GM18517 (cell line): ENCODE measurements at regions not wholly inside any gene's neighbourhood (a gene's known extent, or its start where the extent isn't known, plus 50 kb on each side); places are given as distances from the start of the nearest gene placed in this dataset.

Source experiments
- ATAC-seq: cut with Tn5 transposase; IDR thresholded peaks from one replicate; pipeline ENCODE4 v1.9.1; 2021; ENCODE audit warnings: mild to moderate bottlenecking, moderate library complexity; ENCODE audit not compliant: unreplicated experiment

DNA sequence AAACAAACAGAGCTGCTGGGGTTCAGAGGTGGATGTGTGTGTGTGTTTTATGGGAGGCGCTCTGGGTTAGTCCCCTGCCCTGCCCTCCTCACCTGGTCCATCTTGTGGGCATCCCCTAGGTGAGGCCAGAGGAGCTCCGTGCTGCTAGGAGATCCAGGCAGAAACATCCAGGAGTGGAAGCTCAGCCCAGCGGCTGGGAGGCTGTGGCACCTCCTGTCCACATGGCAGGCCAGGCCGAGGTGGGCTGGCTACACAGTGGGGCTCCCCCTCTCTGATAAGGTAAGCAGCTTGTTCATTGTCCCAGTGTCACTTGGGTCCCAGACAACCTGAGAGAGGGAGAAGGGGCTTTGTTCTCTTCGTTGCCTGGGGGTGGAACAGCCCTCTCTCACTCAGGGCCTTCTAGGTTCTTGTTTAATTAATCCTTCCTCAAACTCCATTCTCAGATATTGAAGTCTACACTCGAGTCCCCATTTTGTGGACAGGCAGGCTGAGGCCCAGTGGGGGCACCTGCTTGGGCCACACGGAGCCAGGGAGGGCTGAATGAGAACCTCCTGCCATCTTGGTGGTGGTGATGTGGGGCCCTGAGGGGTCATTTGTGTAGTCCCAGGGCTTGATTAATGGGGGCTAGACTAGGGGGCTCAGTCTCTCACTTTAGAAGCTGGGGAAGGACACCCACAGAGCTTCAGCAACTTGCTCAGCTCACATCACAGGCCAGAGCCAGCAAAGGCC lies 216.8 kb upstream of the GPR26 start:
- ATAC-seq, result no peak

DNA sequence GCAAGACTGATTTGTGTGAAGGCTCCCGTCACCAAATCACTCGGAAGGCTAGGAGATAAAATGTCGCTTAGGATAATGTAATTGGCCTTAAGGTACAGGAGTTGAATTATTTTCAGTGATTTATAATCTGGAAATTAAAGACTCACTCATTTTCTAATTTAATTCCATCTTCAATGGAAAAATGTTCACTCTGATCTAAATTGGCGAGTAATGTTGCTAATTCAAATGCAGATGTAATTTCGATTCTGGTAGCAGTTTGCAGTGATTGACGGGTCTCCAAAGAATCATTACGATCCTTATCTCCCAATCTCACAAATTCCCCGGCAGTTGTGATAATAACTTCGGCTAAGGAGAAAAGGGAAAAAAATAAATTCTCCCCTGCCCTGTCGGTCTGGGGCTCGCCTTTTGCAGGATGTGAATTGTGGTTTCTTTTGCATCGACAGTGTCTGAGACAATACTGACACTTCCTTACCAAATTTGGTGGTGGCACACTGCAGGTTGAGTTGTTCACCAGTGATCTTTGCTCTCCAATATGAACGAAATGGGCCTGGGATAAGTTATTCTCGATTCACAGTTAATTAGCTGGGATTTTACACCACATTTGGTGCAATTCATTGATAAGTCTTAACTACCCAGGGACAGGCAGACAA lies 215.1 kb upstream of the GPR26 start:
- no peak for ATAC-seq

- ATAC-seq, result no peak
Measured at GRCh38 chr10:123451618-123452245, 214.4 kb upstream of the GPR26 start.

DNA sequence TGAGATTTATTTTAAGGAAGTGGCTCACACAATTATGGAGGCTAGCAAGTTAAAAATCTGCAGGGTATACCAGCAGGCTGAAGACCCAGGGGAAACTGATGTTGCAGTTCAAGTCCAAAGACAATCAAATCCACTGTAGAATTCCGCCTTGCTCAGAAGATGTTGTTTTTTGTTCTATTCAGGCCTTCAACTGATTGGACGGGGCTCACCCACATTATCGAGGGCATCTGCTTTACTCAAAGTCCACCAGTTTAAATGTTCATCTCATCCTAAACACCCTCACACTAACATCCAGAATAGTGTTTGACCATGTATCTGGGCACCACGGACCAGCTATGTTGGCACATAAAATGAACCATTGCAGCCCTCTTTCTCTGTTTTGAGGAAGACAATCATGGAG lies 211.2 kb upstream of the GPR26 start:
- ATAC-seq, result no peak

- ATAC-seq, result no peak
Measured at GRCh38 chr10:123455861-123456260, 210.3 kb upstream of the GPR26 start.

- ATAC-seq, result no peak
Measured at GRCh38 chr10:123458933-123459332, 207.2 kb upstream of the GPR26 start.

GRCh38 chr10:123459371-123460091 lies 206.6 kb upstream of the GPR26 start:
- no peak for ATAC-seq

DNA sequence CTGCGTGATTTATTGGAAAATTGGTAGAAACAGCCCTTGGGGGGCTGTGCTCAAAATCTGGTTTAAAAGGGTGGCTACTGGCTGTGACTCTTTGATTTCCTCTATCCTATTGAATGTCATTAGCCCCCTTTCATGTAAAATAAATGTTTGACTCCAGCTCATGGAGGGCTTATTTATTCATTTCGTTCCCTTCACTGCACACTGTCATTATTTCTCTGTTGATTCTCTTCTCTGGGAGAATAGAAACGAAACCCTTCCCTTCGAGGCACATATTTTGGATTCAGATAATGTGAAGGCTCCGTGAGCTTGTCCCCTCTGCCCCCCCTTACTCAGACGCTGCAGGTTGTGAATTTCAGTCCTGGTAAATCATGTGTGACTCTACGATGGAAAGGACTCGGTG lies 203.9 kb upstream of the GPR26 start:
- no peak for ATAC-seq

GRCh38 chr10:123462756-123463155 lies 203.4 kb upstream of the GPR26 start:
- ATAC-seq, result no peak

GRCh38 chr10:123463181-123463580 lies 203.0 kb upstream of the GPR26 start:
- ATAC-seq, result no peak

DNA sequence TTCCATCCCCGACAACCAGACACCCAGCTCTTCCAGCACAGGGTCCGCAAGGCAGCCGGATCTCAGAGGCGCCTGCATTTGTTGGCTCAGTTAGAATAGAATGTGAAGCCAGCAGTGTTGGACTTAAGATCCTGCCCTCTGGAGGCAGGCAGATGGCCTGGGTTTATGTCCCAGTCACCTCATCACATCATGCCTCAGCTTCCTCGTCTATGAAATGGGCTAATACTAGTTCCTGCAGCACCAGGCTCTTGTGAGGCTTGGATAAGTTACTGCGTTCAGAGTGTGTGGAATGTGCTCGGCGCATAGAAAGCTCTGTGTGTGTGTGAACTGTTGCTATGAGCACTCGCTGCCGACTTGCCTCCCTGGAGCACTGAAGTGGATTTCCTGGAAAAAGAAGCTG lies 202.5 kb upstream of the GPR26 start:
- no peak for ATAC-seq

DNA sequence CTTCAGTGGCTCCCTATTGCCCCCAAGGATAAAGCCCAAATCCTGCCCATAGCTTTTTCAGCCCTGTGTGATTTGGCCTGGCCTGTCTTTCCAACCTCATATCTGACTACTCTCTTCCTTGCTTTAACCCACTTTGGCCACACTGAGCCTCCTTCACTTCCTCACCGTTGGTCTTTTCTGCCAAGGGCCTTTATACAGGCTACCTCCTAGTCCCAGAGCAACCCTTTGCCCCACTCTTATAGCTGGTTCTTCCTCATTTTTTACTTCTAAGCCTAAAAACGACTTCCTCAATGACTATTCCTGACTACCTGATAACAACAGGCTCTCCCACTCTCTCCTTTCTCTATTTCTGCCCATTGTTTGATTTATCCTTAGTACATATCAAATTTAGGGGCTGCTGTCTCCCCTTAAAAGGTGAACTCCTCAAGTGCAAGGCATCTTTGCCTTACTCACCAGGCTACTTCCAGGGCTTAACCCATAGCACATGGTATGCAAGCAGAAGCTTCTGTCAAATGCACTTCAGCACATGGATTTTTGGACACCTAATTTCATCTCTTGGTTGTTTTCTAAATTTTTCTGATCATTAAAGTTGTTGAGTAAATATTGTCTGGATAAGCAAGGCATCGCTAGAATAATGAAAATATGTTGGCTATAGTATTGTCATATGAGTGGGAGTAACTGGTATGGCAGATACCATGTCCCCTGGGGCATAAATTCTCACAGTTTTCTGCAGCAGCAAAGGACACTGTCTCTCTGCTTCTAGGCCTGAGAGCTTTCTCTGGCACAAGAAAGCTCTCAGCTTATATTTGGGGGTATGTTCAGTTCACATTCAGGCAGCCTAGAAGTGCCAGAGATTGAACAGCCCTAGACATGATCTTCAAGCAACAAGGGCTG lies 201.5 kb upstream of the GPR26 start:
- no peak for ATAC-seq

- ATAC-seq, result no peak
Measured at GRCh38 chr10:123470336-123470921, 195.7 kb upstream of the GPR26 start.

DNA sequence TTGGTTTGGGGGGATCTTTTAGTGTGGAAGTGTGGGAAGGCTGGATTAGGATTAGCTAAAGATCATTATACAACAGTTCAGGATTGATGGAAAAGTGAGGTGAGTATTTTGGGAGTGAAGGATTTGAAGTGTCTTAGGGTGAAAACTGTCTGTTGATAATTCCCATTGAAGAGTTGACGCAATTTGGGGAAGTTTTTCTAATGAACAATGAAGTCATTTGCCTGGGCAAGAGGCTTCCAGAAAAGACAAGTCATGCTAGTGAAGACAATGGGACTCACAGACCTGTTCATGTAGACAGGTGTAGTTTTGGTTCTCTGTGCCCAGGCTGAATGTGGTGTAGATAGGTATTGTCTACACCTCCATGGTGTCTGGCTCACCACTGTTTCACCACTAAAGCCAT lies 194.3 kb upstream of the GPR26 start:
- ATAC-seq, result no peak

GRCh38 chr10:123472606-123473005 lies 193.5 kb upstream of the GPR26 start:
- ATAC-seq, result no peak

- ATAC-seq, result no peak
Measured at GRCh38 chr10:123474700-123475099, 191.5 kb upstream of the GPR26 start.

DNA sequence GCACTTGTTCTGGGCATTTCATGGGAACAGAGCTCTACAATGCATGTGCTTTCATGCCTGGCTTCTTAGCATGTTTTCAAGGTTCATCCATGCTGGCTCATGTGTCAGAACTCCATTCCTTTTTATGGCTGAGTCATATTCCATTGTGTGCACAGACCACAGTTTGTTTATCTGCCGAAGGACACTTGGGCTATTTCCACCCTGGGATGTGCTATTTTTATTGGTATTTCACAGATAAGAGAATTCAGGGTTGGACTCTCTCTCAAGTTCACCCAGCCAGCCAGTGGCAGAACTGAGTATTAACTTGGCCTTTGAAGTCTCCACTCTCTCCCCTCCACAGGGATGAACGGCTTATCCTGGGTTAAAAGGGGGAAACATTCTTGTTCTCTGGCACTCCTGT lies 190.7 kb upstream of the GPR26 start:
- no peak for ATAC-seq

- no peak for ATAC-seq
Measured at GRCh38 chr10:123478116-123478515, 188.0 kb upstream of the GPR26 start.

DNA sequence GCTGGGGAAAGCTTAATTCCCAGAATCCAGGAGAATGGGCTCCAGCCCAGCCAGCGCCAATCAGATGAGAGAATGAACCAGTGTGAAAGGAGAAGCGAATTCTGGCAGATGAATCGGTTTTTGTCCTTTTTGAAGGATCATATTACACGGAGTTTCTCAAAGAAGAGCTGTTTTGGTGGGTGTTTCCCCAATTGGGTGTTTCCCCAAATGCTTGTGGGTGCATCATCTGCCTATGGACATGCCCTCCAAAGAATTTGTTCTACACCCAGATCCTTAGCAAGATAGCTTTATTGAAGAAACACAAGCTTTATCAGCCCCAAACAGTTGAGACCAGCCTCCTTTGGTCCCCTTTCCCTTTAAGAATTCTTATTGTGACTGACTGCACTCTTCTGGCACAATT lies 186.5 kb upstream of the GPR26 start:
- no peak for ATAC-seq

DNA sequence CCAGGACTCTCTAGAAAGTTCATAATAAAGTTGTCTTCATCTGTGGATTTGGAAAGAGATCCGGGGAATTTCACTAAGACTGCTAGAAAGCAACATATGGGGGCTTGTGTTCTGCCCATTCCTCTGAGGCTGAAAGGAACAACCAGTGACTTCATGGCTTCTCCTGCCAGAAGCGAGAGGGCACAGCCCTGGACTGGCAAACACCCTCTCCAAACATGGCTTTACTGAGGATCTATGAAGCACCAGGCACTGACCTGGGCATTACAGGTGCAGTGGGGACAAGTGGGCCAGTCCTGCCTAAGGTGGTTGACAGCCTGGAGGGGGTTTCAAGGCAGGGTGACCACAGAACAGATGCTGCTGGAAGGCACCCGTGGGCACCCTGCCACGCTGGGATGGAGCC lies 185.8 kb upstream of the GPR26 start:
- ATAC-seq, result no peak
